Hepatocyte (in vitro differentiated cells): ENCODE measurements at regions not wholly inside any gene's neighbourhood (a gene's known extent, or its start where the extent isn't known, plus 50 kb on each side); places are given as distances from the start of the nearest gene placed in this dataset.
A peak's percentile ranks its signal among the peaks of the same experiment; 100 is the strongest.
"Not testable (repeated sequence)": the region's sequence is repeated elsewhere in the genome, so short reads cannot be mapped to it uniquely, and the experiment has no call there.

Experiments
- DNase-seq: peaks from one replicate; pipeline ENCODE4 v3.0.0-alpha.2; 2016; ENCODE audit warnings: low spot score
- H2AFZ ChIP-seq: fragments of 200-600 bp; sonication (generic); 2 replicates; pipeline ENCODE4 v1.6.0; 2016; ENCODE audit warnings: antibody characterized with exemption, mild to moderate bottlenecking
- H3K27ac ChIP-seq: fragments of 200-600 bp; sonication (generic); 2 replicates; pipeline ENCODE4 v1.5.1; 2016; ENCODE audit warnings: mild to moderate bottlenecking
- H3K27me3 ChIP-seq: fragments of 200-600 bp; sonication (generic); 2 replicates; pipeline ENCODE4 v1.6.1; 2016
- H3K36me3 ChIP-seq: fragments of 200-600 bp; sonication (generic); replicated peaks from 2 replicates; pipeline ENCODE4 v1.5.1; 2016; ENCODE audit warnings: low read depth; ENCODE audit not compliant: insufficient read depth
- H3K4me1 ChIP-seq: fragments of 200-600 bp; sonication (generic); 2 replicates; pipeline ENCODE4 v1.5.1; 2016; ENCODE audit warnings: mild to moderate bottlenecking, moderate library complexity; ENCODE audit not compliant: insufficient read depth
- H3K4me2 ChIP-seq: fragments of 200-600 bp; sonication (generic); 2 replicates; pipeline ENCODE4 v1.6.0; 2016
- H3K4me3 ChIP-seq: fragments of 200-600 bp; sonication (generic); 2 replicates; pipeline ENCODE4 v1.5.1; 2016; ENCODE audit warnings: mild to moderate bottlenecking
- H3K79me2 ChIP-seq: fragments of 200-600 bp; sonication (generic); 2 replicates; pipeline ENCODE4 v1.6.0; 2017; ENCODE audit warnings: mild to moderate bottlenecking
- H3K9me2 ChIP-seq: fragments of 200-600 bp; sonication (generic); replicated peaks from 2 replicates; pipeline ENCODE4 v1.6.0; 2017; ENCODE audit warnings: mild to moderate bottlenecking; ENCODE audit not compliant: insufficient read depth
- H3K9me3 ChIP-seq: fragments of 200-600 bp; sonication (generic); 2 replicates; pipeline ENCODE4 v1.5.1; 2016; ENCODE audit warnings: low read depth, mild to moderate bottlenecking
- H4K20me1 ChIP-seq: fragments of 200-600 bp; sonication (generic); 2 replicates; pipeline ENCODE4 v1.6.0; 2016; ENCODE audit warnings: mild to moderate bottlenecking; ENCODE audit not compliant: insufficient read depth, poor library complexity, severe bottlenecking
- CTCF ChIP-seq: fragments of 200-600 bp; sonication (generic); IDR thresholded peaks from 2 replicates; pipeline ENCODE4 v1.5.1; 2016; ENCODE audit warnings: antibody characterized with exemption, mild to moderate bottlenecking; ENCODE audit not compliant: poor library complexity
- EZH2 ChIP-seq: fragments of 200-600 bp; sonication (generic); IDR thresholded peaks from 2 replicates; pipeline ENCODE4 v1.6.1; 2016; ENCODE audit warnings: antibody characterized with exemption, mild to moderate bottlenecking, borderline replicate concordance
- EZH2phosphoT487 ChIP-seq: fragments of 200-600 bp; sonication (generic); IDR thresholded peaks from one replicate; pipeline ENCODE4 v1.6.1; 2018; ENCODE audit warnings: antibody characterized with exemption, mild to moderate bottlenecking, low read depth, moderate library complexity; ENCODE audit not compliant: unreplicated experiment, severe bottlenecking
- WGBS: methylation state at CpG from one replicate; pipeline ENCODE4 v1.1.6; 2016; ENCODE audit warnings: low lambda C conversion rate; ENCODE audit errors: missing lambda C conversion rate; 5-methylcytosine and 5-hydroxymethylcytosine counted together

- no peaks in the 10 kb centered on the region for H3K9me2 ChIP-seq
- WGBS = 90% methylated on average over 3 of the region's 3 CpGs
- H2AFZ ChIP-seq = no peak overlapping the region
- H3K27ac ChIP-seq = no peak overlapping the region
- no peaks in the 10 kb centered on the region for H3K9me3 ChIP-seq
- no peaks in the 10 kb centered on the region for H3K79me2 ChIP-seq
- no peaks in the 10 kb centered on the region for H4K20me1 ChIP-seq
- no peak overlapping the region for H3K4me2 ChIP-seq
- peaks cover 24% of the 10 kb centered on the region for H3K4me1 ChIP-seq
- DNase-seq = no peak
- H3K4me3 ChIP-seq = no peak overlapping the region
- no peaks in the 10 kb centered on the region for H3K36me3 ChIP-seq
- no peaks in the 10 kb centered on the region for H3K27me3 ChIP-seq
- TF ChIP-seq CTCF (no peak), EZH2 (no peak), EZH2phosphoT487 (no peak)
These were observed 77.9 kb upstream of the EDEM3 start for GRCh38 chr1:184832517-184832916.

DNA sequence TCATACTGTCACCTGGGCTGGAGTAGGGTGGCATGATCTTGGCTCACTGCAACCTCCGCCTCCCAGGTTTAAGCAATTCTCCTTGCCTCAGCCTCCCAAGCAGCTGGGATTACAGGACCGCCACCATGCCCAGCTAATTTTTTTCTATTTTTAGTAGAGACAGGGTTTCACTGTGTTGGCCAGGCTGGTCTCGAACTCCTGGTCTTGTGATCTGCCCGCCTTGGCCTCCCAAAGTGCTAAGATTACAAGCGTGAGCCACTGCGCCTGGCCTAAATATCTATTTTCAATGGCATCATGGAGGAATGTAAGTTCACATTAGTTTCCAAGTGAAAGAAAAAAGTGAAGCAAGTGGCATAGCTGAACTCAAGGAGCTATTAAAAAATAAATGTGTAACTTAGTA, 74.8 kb upstream of the EDEM3 start:
- H4K20me1 ChIP-seq, H3K9me2 ChIP-seq, H3K36me3 ChIP-seq, H3K4me2 ChIP-seq, DNase-seq, H3K27ac ChIP-seq, H3K4me3 ChIP-seq, H3K27me3 ChIP-seq, H3K79me2 ChIP-seq, H3K9me3 ChIP-seq, H2AFZ ChIP-seq: not testable (repeated sequence)
- H3K4me1 ChIP-seq = peaks cover 12% of the 10 kb centered on the region
- WGBS = 97% methylated on average over 6 of the region's 6 CpGs

DNA sequence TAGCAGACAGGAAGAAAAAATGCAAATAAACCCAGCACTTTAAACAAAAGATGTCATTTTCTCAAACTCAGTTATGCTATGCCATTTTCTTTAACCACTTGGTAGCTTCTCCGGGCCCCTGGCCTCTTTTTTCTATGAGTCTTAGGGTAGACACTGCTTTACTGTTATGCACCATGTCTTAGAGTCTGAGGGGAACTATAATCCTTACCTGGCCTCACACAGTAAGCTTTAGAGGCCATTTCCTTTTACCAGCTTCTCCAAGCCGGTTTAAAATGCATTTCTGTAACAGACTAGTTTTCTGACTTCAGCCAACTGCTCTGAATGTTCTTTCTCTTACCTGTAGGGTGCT, 73.7 kb upstream of the EDEM3 start:
- peaks cover 14% of the 10 kb centered on the region for H3K4me1 ChIP-seq
- H2AFZ ChIP-seq = no peak overlapping the region
- no peaks in the 10 kb centered on the region for H4K20me1 ChIP-seq
- DNase-seq = no peak
- no peak overlapping the region for H3K4me2 ChIP-seq
- H3K79me2 ChIP-seq = no peaks in the 10 kb centered on the region
- 77% methylated on average over 2 of the region's 2 CpGs for WGBS
- H3K9me3 ChIP-seq = no peaks in the 10 kb centered on the region
- no peaks in the 10 kb centered on the region for H3K27me3 ChIP-seq
- no peaks in the 10 kb centered on the region for H3K9me2 ChIP-seq
- peak overlapping the region; percentile 49 for H3K27ac ChIP-seq
- TF ChIP-seq EZH2phosphoT487 (no peak), CTCF (no peak), EZH2 (no peak)
- no peaks in the 10 kb centered on the region for H3K36me3 ChIP-seq
- no peak overlapping the region for H3K4me3 ChIP-seq

- Histone ChIP-seq H3K27ac (peak overlapping the region; percentile 49), H2AFZ (no peak overlapping the region)
- peak; percentile 35 for DNase-seq
These were observed 73.1 kb upstream of the EDEM3 start for GRCh38 chr1:184827600-184828368.

More at GRCh38 chr1:184827600-184828368, 73.1 kb upstream of the EDEM3 start:
- no peak for TF ChIP-seq EZH2
- TF ChIP-seq CTCF = no peak
- TF ChIP-seq EZH2phosphoT487 = no peak
- Histone ChIP-seq H3K9me2 (no peaks in the 10 kb centered on the region), H3K79me2 (no peaks in the 10 kb centered on the region), H3K4me1 (peaks cover 19% of the 10 kb centered on the region), H4K20me1 (no peaks in the 10 kb centered on the region), H3K4me2 (peak overlapping the region; percentile 2), H3K27me3 (no peaks in the 10 kb centered on the region), H3K4me3 (no peak overlapping the region), H3K36me3 (no peaks in the 10 kb centered on the region), H3K9me3 (no peaks in the 10 kb centered on the region)
- 63% methylated on average over 8 of the region's 8 CpGs for WGBS
